Sigmoid colon (tissue), 6 donors: ENCODE measurements at regions not wholly inside any gene's neighbourhood (a gene's known extent, or its start where the extent isn't known, plus 50 kb on each side); places are given as distances from the start of the nearest gene placed in this dataset.
"Not testable (repeated sequence)": the region's sequence is repeated elsewhere in the genome, so short reads cannot be mapped to it uniquely, and the experiment has no call there.

Source experiments
- DNase-seq: peaks from one replicate; pipeline ENCODE4 v3.0.0-alpha.2; 2019
- H3K27ac ChIP-seq, 4 donors: fragments of 200-600 bp; sonication (generic); one replicate each; pipeline ENCODE4 v1.5.1; 2016 to 2019; ENCODE audit warnings: mild to moderate bottlenecking in 1 of 4
- H3K27me3 ChIP-seq, 3 donors: fragments of 200-600 bp; sonication (generic); one replicate each; pipeline ENCODE4 v1.5.1; 2019; ENCODE audit warnings: mild to moderate bottlenecking in 1 of 3
- H3K36me3 ChIP-seq, 4 donors: fragments of 200-600 bp; sonication (generic); one replicate each; pipeline ENCODE4 v1.5.1; 2016 to 2019
- H3K4me1 ChIP-seq, 4 donors: fragments of 200-600 bp; sonication (generic); one replicate each; pipeline ENCODE4 v1.5.1; 2017 to 2019
- H3K4me3 ChIP-seq, 4 donors: fragments of 200-600 bp; sonication (generic); one replicate each; pipeline ENCODE4 v1.5.1; 2017 to 2019; ENCODE audit warnings: mild to moderate bottlenecking in 2 of 4, moderate library complexity in 1 of 4
- H3K9me3 ChIP-seq, 4 donors: fragments of 200-600 bp in 3 of 4; sonication (generic) in 3 of 4; one replicate each; pipeline versions ENCODE4 v1.5.1 to v1.6.1; 2013 to 2019
- CTCF ChIP-seq, 4 experiments: fragments of 450-650 bp in 3 of 4; fragments of 200-600 bp in 1 of 4; IDR thresholded peaks; one replicate each; pipeline ENCODE4 v1.5.1; 2016 to 2019; ENCODE audit warnings: antibody characterized with exemption in 4 of 4, mild to moderate bottlenecking in 3 of 4, moderate library complexity in 2 of 4
- EP300 ChIP-seq, 4 donors: sonication (generic); formaldehyde crosslinking; IDR thresholded peaks; one replicate each; pipeline ENCODE4 v1.6.1; 2017; ENCODE audit warnings: antibody characterized with exemption in 4 of 4
- POLR2A ChIP-seq, 2 donors: fragments of 450-650 bp; IDR thresholded peaks; one replicate each; pipeline ENCODE4 v1.6.1; 2016; ENCODE audit warnings: antibody characterized with exemption in 2 of 2, mild to moderate bottlenecking in 2 of 2, moderate library complexity in 2 of 2
- POLR2AphosphoS5 ChIP-seq, 4 donors: sonication (generic); formaldehyde crosslinking; IDR thresholded peaks; one replicate each; pipeline ENCODE4 v1.6.1; 2017; ENCODE audit warnings: antibody characterized with exemption in 4 of 4
- WGBS, 2 donors: extraction: QIAGEN DNeasy Blood & Tissue Kit; methylation state at CpG; one replicate each; pipeline ENCODE4 v1.1.7; 2013; 5-methylcytosine and 5-hydroxymethylcytosine counted together
- intact Hi-C: fragments of 100-400 bp; cut with DNase I; formaldehyde crosslinking; loops from one replicate; pipeline ENCODE4 v1.15.1; 2023
- donor health status: healthy with polysubstance abuse.
- donor health status: healthy.

GRCh38 chr2:4110273-4110672 lies 406.9 kb downstream of the DCDC2C start:
- Histone ChIP-seq H3K27me3 (no peaks in the 10 kb centered on the region), H3K4me1 (no peaks in the 10 kb centered on the region), H3K36me3 (no peaks in the 10 kb centered on the region), H3K9me3 (peaks cover 0 to 3% (median 0%) of the 10 kb centered on the region in 4 donors), H3K4me3 (no peak overlapping the region), H3K27ac (no peak overlapping the region)
- TF ChIP-seq POLR2A (IDR thresholded peaks at IDR 0.05) (no peak), CTCF (IDR thresholded peaks at IDR 0.05) (no peak), EP300 (IDR thresholded peaks at IDR 0.05) (no peak), POLR2AphosphoS5 (IDR thresholded peaks at IDR 0.05) (no peak)
- no peak for DNase-seq
- 76 to 90% methylated on average over 4 of the region's 4 CpGs for WGBS, 2 donors
- intact Hi-C loops: no loop called here

DNA sequence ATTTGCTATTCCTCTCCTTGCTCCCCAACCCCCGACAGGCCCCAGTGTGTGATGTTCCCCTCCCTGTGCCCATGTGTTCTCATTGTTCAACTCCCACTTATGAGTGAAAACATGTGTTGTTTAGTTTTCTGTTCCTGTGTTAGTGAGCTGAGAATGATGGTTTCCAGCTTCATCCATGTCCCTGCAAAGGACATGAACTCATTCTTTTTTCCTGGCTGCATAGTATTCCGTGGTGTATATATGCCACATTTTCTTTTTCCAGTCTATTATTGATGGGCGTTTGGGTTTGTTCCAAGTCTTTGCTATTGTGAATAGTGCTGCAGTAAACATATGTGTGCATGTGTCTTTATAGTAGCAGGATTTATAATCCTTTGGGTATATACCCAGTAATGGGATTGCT lies 412.1 kb downstream of the DCDC2C start:
- H3K27me3 ChIP-seq, H3K36me3 ChIP-seq, H3K4me3 ChIP-seq, H3K9me3 ChIP-seq, intact Hi-C loops, DNase-seq, H3K27ac ChIP-seq, H3K4me1 ChIP-seq: not testable (repeated sequence)
- WGBS, 2 donors: 88 to 89% methylated on average over 3 of the region's 3 CpGs

- intact Hi-C loops: no loop called here
- H3K27ac ChIP-seq: no peak overlapping the region
- TF ChIP-seq EP300 (IDR thresholded peaks at IDR 0.05) (no peak), POLR2A (IDR thresholded peaks at IDR 0.05) (no peak), CTCF (IDR thresholded peaks at IDR 0.05) (no peak), POLR2AphosphoS5 (IDR thresholded peaks at IDR 0.05) (no peak)
- DNase-seq: no peak
- no peaks in the 10 kb centered on the region for H3K27me3 ChIP-seq
- peaks cover 0 to 3% (median 0%) of the 10 kb centered on the region in 4 donors for H3K9me3 ChIP-seq
- no peaks in the 10 kb centered on the region for H3K4me1 ChIP-seq
- no peak overlapping the region for H3K4me3 ChIP-seq
- WGBS, 2 donors: 37 to 50% methylated on average over 1 of the region's 1 CpG
- no peaks in the 10 kb centered on the region for H3K36me3 ChIP-seq
Observed at GRCh38 chr2:4122726-4123125, 419.4 kb downstream of the DCDC2C start.

GRCh38 chr2:4130651-4131050 lies 427.3 kb downstream of the DCDC2C start:
- H3K9me3 ChIP-seq: peaks cover 0 to 5% (median 1%) of the 10 kb centered on the region in 4 donors

More at GRCh38 chr2:4130651-4131050, 427.3 kb downstream of the DCDC2C start:
- H3K27me3 ChIP-seq: no peaks in the 10 kb centered on the region
- 47 to 85% methylated on average over 1 of the region's 1 CpG for WGBS, 2 donors
- no peak for TF ChIP-seq POLR2AphosphoS5 (IDR thresholded peaks at IDR 0.05)
- no peak for TF ChIP-seq POLR2A (IDR thresholded peaks at IDR 0.05)
- TF ChIP-seq EP300 (IDR thresholded peaks at IDR 0.05): no peak
- TF ChIP-seq CTCF (IDR thresholded peaks at IDR 0.05): no peak
- intact Hi-C loops: no loop called here
- no peak overlapping the region for H3K4me3 ChIP-seq
- DNase-seq: no peak
- H3K36me3 ChIP-seq: no peaks in the 10 kb centered on the region
- no peaks in the 10 kb centered on the region for H3K4me1 ChIP-seq
- H3K27ac ChIP-seq: no peak overlapping the region
